HepG2 (cell line): ENCODE measurements at regions not wholly inside any gene's neighbourhood (a gene's known extent, or its start where the extent isn't known, plus 50 kb on each side); places are given as distances from the start of the nearest gene placed in this dataset.

Experiments
- ARID2 ChIP-seq: sonication (generic); formaldehyde crosslinking; IDR thresholded peaks from 2 replicates; pipeline ENCODE4 v1.8.1; 2022; ENCODE audit warnings: mild to moderate bottlenecking, missing genetic modification reagents, borderline replicate concordance
- FOSL1 ChIP-seq: sonication (generic); formaldehyde crosslinking; IDR thresholded peaks from 2 replicates; pipeline ENCODE4 v1.9.0; 2021; ENCODE audit warnings: missing genetic modification reagents, borderline replicate concordance
- KDM6A ChIP-seq: IDR thresholded peaks from 2 replicates; pipeline ENCODE4 v1.6.1; 2016; ENCODE audit warnings: low read depth
- POLR2A ChIP-seq, 2 experiments: IDR thresholded peaks; 2 replicates each; pipeline ENCODE4 v1.6.1; 2011; ENCODE audit warnings: low read depth in 2 of 2, low read length in 2 of 2, mild to moderate bottlenecking in 1 of 2, moderate library complexity in 1 of 2; ENCODE audit not compliant: insufficient read depth in 1 of 2
- SKIL ChIP-seq: sonication (generic); formaldehyde crosslinking; IDR thresholded peaks from 2 replicates; pipeline ENCODE4 v1.8.0; 2022; ENCODE audit warnings: missing genetic modification reagents, mild to moderate bottlenecking, moderate library complexity, borderline replicate concordance
- ZBTB20 ChIP-seq: sonication (generic); formaldehyde crosslinking; IDR thresholded peaks from 2 replicates; pipeline ENCODE4 v1.8.1; 2023; ENCODE audit warnings: missing genetic modification reagents, low read depth, mild to moderate bottlenecking, borderline replicate concordance
- ZNF121 ChIP-seq: sonication (generic); formaldehyde crosslinking; IDR thresholded peaks from 2 replicates; pipeline ENCODE4 v1.5.0; 2020; ENCODE audit warnings: mild to moderate bottlenecking, missing genetic modification reagents
- ZNF24 ChIP-seq: fragments of 450-650 bp; IDR thresholded peaks from 2 replicates; pipeline ENCODE4 v1.6.1; 2017; ENCODE audit warnings: antibody characterized with exemption, mild to moderate bottlenecking
- ZNF343 ChIP-seq: sonication (generic); formaldehyde crosslinking; IDR thresholded peaks from 2 replicates; pipeline ENCODE4 v1.4.0; 2020; ENCODE audit warnings: mild to moderate bottlenecking, missing genetic modification reagents
- ZNF354B ChIP-seq: sonication (generic); formaldehyde crosslinking; IDR thresholded peaks from 2 replicates; pipeline ENCODE4 v1.8.0; 2022; ENCODE audit warnings: mild to moderate bottlenecking, missing genetic modification reagents
- ZNF589 ChIP-seq: sonication (generic); formaldehyde crosslinking; conservative IDR thresholded peaks from 2 replicates; pipeline ENCODE4 v1.8.0; 2022; ENCODE audit warnings: mild to moderate bottlenecking, moderate library complexity, missing genetic modification reagents
- ZNF776 ChIP-seq: sonication (generic); formaldehyde crosslinking; IDR thresholded peaks from 2 replicates; pipeline ENCODE4 v1.4.0; 2020; ENCODE audit warnings: mild to moderate bottlenecking, missing genetic modification reagents
- ZNF782 ChIP-seq: sonication (generic); formaldehyde crosslinking; IDR thresholded peaks from 2 replicates; pipeline ENCODE4 v1.4.0; 2020; ENCODE audit warnings: missing genetic modification reagents, mild to moderate bottlenecking, borderline replicate concordance
- TF ChIP-seq, protein P1 (sequence below), 2 experiments: sonication (generic) in 1 of 2; formaldehyde crosslinking in 1 of 2; IDR thresholded peaks; 2 replicates each; pipeline versions ENCODE4 v1.5.1 to v1.6.1; 2011 to 2020; ENCODE audit warnings: borderline replicate concordance in 1 of 2, low read depth in 1 of 2, low read length in 1 of 2, mild to moderate bottlenecking in 1 of 2, missing genetic modification reagents in 1 of 2, moderate library complexity in 1 of 2
- TF ChIP-seq, protein P2 (sequence below): sonication (generic); formaldehyde crosslinking; IDR thresholded peaks from 2 replicates; pipeline ENCODE4 v1.5.1; 2020; ENCODE audit warnings: mild to moderate bottlenecking, missing genetic modification reagents, moderate library complexity
- TF ChIP-seq, protein P3 (sequence below): sonication (generic); formaldehyde crosslinking; IDR thresholded peaks from 2 replicates; pipeline ENCODE4 v1.4.0; 2020; ENCODE audit warnings: missing genetic modification reagents, borderline replicate concordance

DNA sequence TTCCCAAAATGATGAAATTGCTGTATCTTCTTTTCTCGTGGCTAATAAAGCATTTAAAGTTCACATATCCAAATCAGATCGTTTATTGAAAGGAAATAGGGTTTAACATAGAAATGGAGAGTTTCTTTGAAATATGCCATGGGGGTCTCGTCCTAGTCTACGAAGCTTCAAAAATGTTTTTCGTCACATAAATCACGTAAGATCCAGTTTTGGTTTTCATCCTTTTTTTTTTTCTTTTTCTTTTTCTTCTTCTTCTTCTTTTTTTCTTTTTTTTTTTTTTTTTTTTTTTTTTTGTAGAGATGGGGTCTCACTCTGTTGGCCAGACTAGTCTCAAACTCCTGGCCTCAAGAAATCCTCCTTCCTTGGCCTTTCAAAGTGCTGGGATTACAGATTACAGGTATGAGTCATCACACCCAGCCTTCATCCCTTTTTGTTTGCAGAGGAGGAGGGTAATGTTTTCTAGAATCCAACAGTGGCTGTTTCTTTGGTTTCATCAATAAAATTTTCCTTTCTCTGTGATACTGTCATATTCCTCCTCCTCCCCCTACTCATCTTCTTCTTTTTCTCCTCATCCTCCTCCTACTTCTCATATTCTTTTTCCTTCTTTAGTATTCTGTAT lies 94.7 kb upstream of the LOC128125822 start (continued):
- TF ChIP-seq, protein P1, sequence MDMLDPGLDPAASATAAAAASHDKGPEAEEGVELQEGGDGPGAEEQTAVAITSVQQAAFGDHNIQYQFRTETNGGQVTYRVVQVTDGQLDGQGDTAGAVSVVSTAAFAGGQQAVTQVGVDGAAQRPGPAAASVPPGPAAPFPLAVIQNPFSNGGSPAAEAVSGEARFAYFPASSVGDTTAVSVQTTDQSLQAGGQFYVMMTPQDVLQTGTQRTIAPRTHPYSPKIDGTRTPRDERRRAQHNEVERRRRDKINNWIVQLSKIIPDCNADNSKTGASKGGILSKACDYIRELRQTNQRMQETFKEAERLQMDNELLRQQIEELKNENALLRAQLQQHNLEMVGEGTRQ (IDR thresholded peaks at IDR 0.05; ENCODE audit: low read depth, low read length), result no peak
- TF ChIP-seq, protein P1 (CRISPR knock-in tag; IDR thresholded peaks at IDR 0.05; ENCODE audit: borderline replicate concordance), result no peak
- peak; percentile 73 for TF ChIP-seq ZNF121 (CRISPR knock-in tag)
- no peak for TF ChIP-seq POLR2A (IDR thresholded peaks at IDR 0.05; ENCODE audit: insufficient read depth in 1 of 2, low read depth in 2 of 2, low read length in 2 of 2)
- TF ChIP-seq ZBTB20, result no peak
- no peak for TF ChIP-seq SKIL (CRISPR knock-in tag)
- TF ChIP-seq, protein P2, sequence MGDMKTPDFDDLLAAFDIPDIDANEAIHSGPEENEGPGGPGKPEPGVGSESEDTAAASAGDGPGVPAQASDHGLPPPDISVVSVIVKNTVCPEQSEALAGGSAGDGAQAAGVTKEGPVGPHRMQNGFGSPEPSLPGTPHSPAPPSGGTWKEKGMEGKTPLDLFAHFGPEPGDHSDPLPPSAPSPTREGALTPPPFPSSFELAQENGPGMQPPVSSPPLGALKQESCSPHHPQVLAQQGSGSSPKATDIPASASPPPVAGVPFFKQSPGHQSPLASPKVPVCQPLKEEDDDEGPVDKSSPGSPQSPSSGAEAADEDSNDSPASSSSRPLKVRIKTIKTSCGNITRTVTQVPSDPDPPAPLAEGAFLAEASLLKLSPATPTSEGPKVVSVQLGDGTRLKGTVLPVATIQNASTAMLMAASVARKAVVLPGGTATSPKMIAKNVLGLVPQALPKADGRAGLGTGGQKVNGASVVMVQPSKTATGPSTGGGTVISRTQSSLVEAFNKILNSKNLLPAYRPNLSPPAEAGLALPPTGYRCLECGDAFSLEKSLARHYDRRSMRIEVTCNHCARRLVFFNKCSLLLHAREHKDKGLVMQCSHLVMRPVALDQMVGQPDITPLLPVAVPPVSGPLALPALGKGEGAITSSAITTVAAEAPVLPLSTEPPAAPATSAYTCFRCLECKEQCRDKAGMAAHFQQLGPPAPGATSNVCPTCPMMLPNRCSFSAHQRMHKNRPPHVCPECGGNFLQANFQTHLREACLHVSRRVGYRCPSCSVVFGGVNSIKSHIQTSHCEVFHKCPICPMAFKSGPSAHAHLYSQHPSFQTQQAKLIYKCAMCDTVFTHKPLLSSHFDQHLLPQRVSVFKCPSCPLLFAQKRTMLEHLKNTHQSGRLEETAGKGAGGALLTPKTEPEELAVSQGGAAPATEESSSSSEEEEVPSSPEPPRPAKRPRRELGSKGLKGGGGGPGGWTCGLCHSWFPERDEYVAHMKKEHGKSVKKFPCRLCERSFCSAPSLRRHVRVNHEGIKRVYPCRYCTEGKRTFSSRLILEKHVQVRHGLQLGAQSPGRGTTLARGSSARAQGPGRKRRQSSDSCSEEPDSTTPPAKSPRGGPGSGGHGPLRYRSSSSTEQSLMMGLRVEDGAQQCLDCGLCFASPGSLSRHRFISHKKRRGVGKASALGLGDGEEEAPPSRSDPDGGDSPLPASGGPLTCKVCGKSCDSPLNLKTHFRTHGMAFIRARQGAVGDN (CRISPR knock-in tag), result no peak
- no peak for TF ChIP-seq ARID2 (CRISPR knock-in tag)
- TF ChIP-seq, protein P3, sequence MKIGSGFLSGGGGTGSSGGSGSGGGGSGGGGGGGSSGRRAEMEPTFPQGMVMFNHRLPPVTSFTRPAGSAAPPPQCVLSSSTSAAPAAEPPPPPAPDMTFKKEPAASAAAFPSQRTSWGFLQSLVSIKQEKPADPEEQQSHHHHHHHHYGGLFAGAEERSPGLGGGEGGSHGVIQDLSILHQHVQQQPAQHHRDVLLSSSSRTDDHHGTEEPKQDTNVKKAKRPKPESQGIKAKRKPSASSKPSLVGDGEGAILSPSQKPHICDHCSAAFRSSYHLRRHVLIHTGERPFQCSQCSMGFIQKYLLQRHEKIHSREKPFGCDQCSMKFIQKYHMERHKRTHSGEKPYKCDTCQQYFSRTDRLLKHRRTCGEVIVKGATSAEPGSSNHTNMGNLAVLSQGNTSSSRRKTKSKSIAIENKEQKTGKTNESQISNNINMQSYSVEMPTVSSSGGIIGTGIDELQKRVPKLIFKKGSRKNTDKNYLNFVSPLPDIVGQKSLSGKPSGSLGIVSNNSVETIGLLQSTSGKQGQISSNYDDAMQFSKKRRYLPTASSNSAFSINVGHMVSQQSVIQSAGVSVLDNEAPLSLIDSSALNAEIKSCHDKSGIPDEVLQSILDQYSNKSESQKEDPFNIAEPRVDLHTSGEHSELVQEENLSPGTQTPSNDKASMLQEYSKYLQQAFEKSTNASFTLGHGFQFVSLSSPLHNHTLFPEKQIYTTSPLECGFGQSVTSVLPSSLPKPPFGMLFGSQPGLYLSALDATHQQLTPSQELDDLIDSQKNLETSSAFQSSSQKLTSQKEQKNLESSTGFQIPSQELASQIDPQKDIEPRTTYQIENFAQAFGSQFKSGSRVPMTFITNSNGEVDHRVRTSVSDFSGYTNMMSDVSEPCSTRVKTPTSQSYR, result no peak
- no peak for TF ChIP-seq ZNF24
- TF ChIP-seq ZNF589 (CRISPR knock-in tag), result no peak
- TF ChIP-seq ZNF782, result no peak
- TF ChIP-seq ZNF776 (CRISPR knock-in tag), result no peak
- TF ChIP-seq KDM6A, result no peak
- peak; percentile 65; the same call in 1 of the 2 replicates for TF ChIP-seq FOSL1 (CRISPR knock-in tag)
- no peak for TF ChIP-seq ZNF354B (CRISPR knock-in tag)
- TF ChIP-seq ZNF343 (CRISPR knock-in tag), result no peak
